Endothelial cell of umbilical vein (primary cell): ENCODE measurements at regions not wholly inside any gene's neighbourhood (a gene's known extent, or its start where the extent isn't known, plus 50 kb on each side); places are given as distances from the start of the nearest gene placed in this dataset.

Experiments used
- BruUV-seq: library from RNA; stranded (reverse); fragments of 400-500 nt; replicated peaks from 2 replicates; lab custom pipeline; 2021; lab: Mats Ljungman, UMichigan
- CTCF ChIA-PET: fragments of 300-600, 350-600 bp; sonication (Branson Sonifier 250); formaldehyde crosslinking; loops from one replicate; lab custom pipeline; 2021; ENCODE audit warnings: antibody characterized with exemption, inconsistent platforms; lab: Charles Lee
- POLR2A ChIA-PET: fragments of 300-600, 350-600 bp; sonication (Branson Sonifier 250); formaldehyde crosslinking; loops from one replicate; lab custom pipeline; 2021; ENCODE audit warnings: antibody characterized with exemption, inconsistent platforms; lab: Charles Lee
- DNase-seq: peaks from one replicate; pipeline ENCODE4 v3.0.0-alpha.2; 2011; ENCODE audit warnings: low read depth, low spot score
- FAIRE-seq: peaks from 2 replicates; lab custom pipeline; 2011; peaks lifted over from hg19 to GRCh38; lab: Jason Lieb, UNC
- H2AFZ ChIP-seq: 2 replicates; pipeline ENCODE4 v1.6.0; 2012; ENCODE audit warnings: low read depth, low read length, control low read depth, inconsistent platforms
- H3K27ac ChIP-seq: 2 replicates; pipeline ENCODE4 v1.5.1; 2011; ENCODE audit warnings: low read depth, mild to moderate bottlenecking, control low read depth, low read length, moderate library complexity; ENCODE audit not compliant: insufficient read depth
- H3K27me3 ChIP-seq, 2 experiments: 2 replicates each; pipeline versions ENCODE4 v1.6.0 to v1.6.1; 2011; ENCODE audit warnings: low read length in 2 of 2, mixed read lengths in 1 of 2; ENCODE audit not compliant: control insufficient read depth in 2 of 2, insufficient read depth in 2 of 2
- H3K36me3 ChIP-seq, 2 experiments: 2 replicates in 1 of 2; 3 replicates in 1 of 2; pipeline ENCODE4 v1.5.1; 2011; ENCODE audit warnings: low read length in 2 of 2, mild to moderate bottlenecking in 1 of 2, moderate library complexity in 1 of 2; ENCODE audit not compliant: control insufficient read depth in 2 of 2, insufficient read depth in 2 of 2; ENCODE audit errors: extremely low read depth in 1 of 2
- H3K4me1 ChIP-seq: 3 replicates; pipeline ENCODE4 v1.5.1; 2011; ENCODE audit warnings: mild to moderate bottlenecking, low read length; ENCODE audit not compliant: control insufficient read depth, insufficient read depth; ENCODE audit errors: extremely low read depth
- H3K4me2 ChIP-seq: 2 replicates; pipeline ENCODE4 v1.6.1; 2011; ENCODE audit warnings: low read length, control low read depth, mixed read lengths; ENCODE audit not compliant: insufficient read depth
- H3K4me3 ChIP-seq, 3 experiments: fragments of 200-600 bp in 1 of 3; sonication (generic), shearing (Covaris generic) in 1 of 3; replicated peaks in 1 of 3; 2 replicates each; pipeline ENCODE4 v1.5.1; 2011 to 2016; ENCODE audit warnings: control low read depth in 3 of 3, low read length in 3 of 3, mild to moderate bottlenecking in 2 of 3, inconsistent platforms in 1 of 3, low read depth in 1 of 3, moderate library complexity in 1 of 3; ENCODE audit not compliant: insufficient read depth in 1 of 3
- H3K79me2 ChIP-seq: 2 replicates; pipeline ENCODE4 v1.6.0; 2012; ENCODE audit warnings: low read length, inconsistent platforms; ENCODE audit not compliant: control insufficient read depth, insufficient read depth
- H3K9ac ChIP-seq: replicated peaks from 2 replicates; pipeline ENCODE3; 2011; ENCODE audit warnings: low read length, control low read depth; ENCODE audit not compliant: insufficient read depth; ENCODE audit errors: extremely low read depth
- H3K9me1 ChIP-seq: replicated peaks from 3 replicates; pipeline ENCODE4 v1.6.0; 2011; ENCODE audit warnings: mild to moderate bottlenecking, low read length; ENCODE audit not compliant: control insufficient read depth, insufficient read depth; ENCODE audit errors: extremely low read depth
- H3K9me3 ChIP-seq: replicated peaks from 2 replicates; pipeline ENCODE4 v1.5.1; 2012; ENCODE audit warnings: low read length, inconsistent platforms; ENCODE audit not compliant: control insufficient read depth, insufficient read depth
- H4K20me1 ChIP-seq: replicated peaks from 2 replicates; pipeline ENCODE3; 2011; ENCODE audit warnings: mild to moderate bottlenecking, low read length; ENCODE audit not compliant: control insufficient read depth, insufficient read depth; ENCODE audit errors: extremely low read depth
- EZH2 ChIP-seq: IDR thresholded peaks from 2 replicates; pipeline ENCODE4 v1.6.1; 2012; ENCODE audit warnings: borderline replicate concordance, low read depth, mild to moderate bottlenecking, moderate library complexity, low read length, inconsistent platforms; ENCODE audit not compliant: severe bottlenecking
- FOS ChIP-seq: IDR thresholded peaks from 2 replicates; pipeline ENCODE4 v1.6.1; 2011; ENCODE audit warnings: mild to moderate bottlenecking, low read length, moderate library complexity, borderline replicate concordance; ENCODE audit not compliant: insufficient read depth
- GATA2 ChIP-seq: IDR thresholded peaks from 2 replicates; pipeline ENCODE4 v1.7.0; 2011; ENCODE audit warnings: low read depth, mild to moderate bottlenecking, moderate library complexity, mixed read lengths, low read length; ENCODE audit not compliant: insufficient read length, insufficient read depth
- JUN ChIP-seq: IDR thresholded peaks from 2 replicates; pipeline ENCODE4 v1.6.1; 2011; ENCODE audit warnings: borderline replicate concordance, low read depth; ENCODE audit not compliant: insufficient read length, insufficient read depth
- MAX ChIP-seq: IDR thresholded peaks from 2 replicates; pipeline ENCODE4 v1.6.1; 2011; ENCODE audit not compliant: insufficient read depth, insufficient read length
- MYC ChIP-seq: IDR thresholded peaks from one replicate; pipeline ENCODE4 v1.6.1; 2011; ENCODE audit warnings: mild to moderate bottlenecking, low read depth, low read length
- POLR2A ChIP-seq: IDR thresholded peaks from 2 replicates; pipeline ENCODE4 v1.6.1; 2012; ENCODE audit warnings: low read depth, mild to moderate bottlenecking, control low read depth, low read length
- POLR2AphosphoS5 ChIP-seq: IDR thresholded peaks from 2 replicates; pipeline ENCODE4 v1.6.1; 2012; ENCODE audit warnings: low read depth, mild to moderate bottlenecking, control low read depth, low read length, moderate library complexity; ENCODE audit not compliant: insufficient read depth
- dilution Hi-C: fragments of 300-500 bp; cut with MboI; formaldehyde crosslinking; loops from one replicate; pipeline ENCODE4 v1.15.0; 2019; ENCODE audit warnings: low sequenced_read_pairs; ENCODE audit not compliant: extremely low pct_ligation_motif_present
- intact Hi-C: fragments of 100-400 bp; cut with micrococcal nuclease; formaldehyde crosslinking; loops from one replicate; pipeline ENCODE4 v1.10.0; 2022
- TF ChIP-seq, protein P1 (sequence below), 2 donors: IDR thresholded peaks; 1 replicate in 1 of 2; 2 replicates in 1 of 2; pipeline ENCODE4 v1.5.1; 2011; ENCODE audit warnings: low read length in 2 of 2, mild to moderate bottlenecking in 2 of 2, moderate library complexity in 2 of 2, control low read depth in 1 of 2, inconsistent platforms in 1 of 2, low read depth in 1 of 2; ENCODE audit not compliant: insufficient read depth in 1 of 2; ENCODE audit errors: extremely low read depth in 1 of 2

- intact Hi-C loops (no loop called here), dilution Hi-C loops (no loop called here)
- Histone ChIP-seq H3K27ac (no peak overlapping the region), H3K36me3 (no peaks in the 10 kb centered on the region), H3K4me1 (no peaks in the 10 kb centered on the region), H2AFZ (no peak overlapping the region), H3K79me2 (no peaks in the 10 kb centered on the region), H4K20me1 (no peaks in the 10 kb centered on the region), H3K27me3 (no peaks in the 10 kb centered on the region), H3K4me2 (no peak overlapping the region), H3K9ac (no peak overlapping the region), H3K9me1 (no peaks in the 10 kb centered on the region), H3K4me3 (no peak overlapping the region), H3K9me3 (peaks cover 8% of the 10 kb centered on the region)
- FAIRE-seq: no peak
- TF ChIP-seq, protein P1, sequence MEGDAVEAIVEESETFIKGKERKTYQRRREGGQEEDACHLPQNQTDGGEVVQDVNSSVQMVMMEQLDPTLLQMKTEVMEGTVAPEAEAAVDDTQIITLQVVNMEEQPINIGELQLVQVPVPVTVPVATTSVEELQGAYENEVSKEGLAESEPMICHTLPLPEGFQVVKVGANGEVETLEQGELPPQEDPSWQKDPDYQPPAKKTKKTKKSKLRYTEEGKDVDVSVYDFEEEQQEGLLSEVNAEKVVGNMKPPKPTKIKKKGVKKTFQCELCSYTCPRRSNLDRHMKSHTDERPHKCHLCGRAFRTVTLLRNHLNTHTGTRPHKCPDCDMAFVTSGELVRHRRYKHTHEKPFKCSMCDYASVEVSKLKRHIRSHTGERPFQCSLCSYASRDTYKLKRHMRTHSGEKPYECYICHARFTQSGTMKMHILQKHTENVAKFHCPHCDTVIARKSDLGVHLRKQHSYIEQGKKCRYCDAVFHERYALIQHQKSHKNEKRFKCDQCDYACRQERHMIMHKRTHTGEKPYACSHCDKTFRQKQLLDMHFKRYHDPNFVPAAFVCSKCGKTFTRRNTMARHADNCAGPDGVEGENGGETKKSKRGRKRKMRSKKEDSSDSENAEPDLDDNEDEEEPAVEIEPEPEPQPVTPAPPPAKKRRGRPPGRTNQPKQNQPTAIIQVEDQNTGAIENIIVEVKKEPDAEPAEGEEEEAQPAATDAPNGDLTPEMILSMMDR (IDR thresholded peaks at IDR 0.05; ENCODE audit: extremely low read depth in 1 of 2, insufficient read depth in 1 of 2, low read depth in 1 of 2, low read length in 2 of 2): no peak
- no peak for TF ChIP-seq MYC
- no peak for TF ChIP-seq FOS
- TF ChIP-seq MAX: no peak
- no peak for TF ChIP-seq POLR2A
- TF ChIP-seq EZH2: no peak
- TF ChIP-seq POLR2AphosphoS5: no peak
- no peak for DNase-seq
- BruUV-seq: no TSS peak
- ChIA-PET CTCF (no interaction called here), POLR2A (no interaction called here)
Measured at GRCh38 chr4:63492515-63492914, 916.7 kb downstream of the TECRL start.

GRCh38 chr4:63464393-63464792 lies 944.9 kb downstream of the TECRL start:
- Histone ChIP-seq H4K20me1 (no peaks in the 10 kb centered on the region), H3K27ac (no peak overlapping the region), H2AFZ (no peak overlapping the region), H3K4me3 (no peak overlapping the region), H3K36me3 (no peaks in the 10 kb centered on the region), H3K79me2 (no peaks in the 10 kb centered on the region), H3K4me1 (no peaks in the 10 kb centered on the region), H3K4me2 (no peak overlapping the region), H3K27me3 (no peaks in the 10 kb centered on the region), H3K9me3 (peaks cover 1% of the 10 kb centered on the region), H3K9ac (no peak overlapping the region), H3K9me1 (no peaks in the 10 kb centered on the region)
- no peak for FAIRE-seq
- dilution Hi-C loops: no loop called here
- intact Hi-C loops: no loop called here
- ChIA-PET CTCF (no interaction called here), POLR2A (no interaction called here)
- BruUV-seq: no TSS peak
- DNase-seq: no peak
- TF ChIP-seq JUN: no peak
- no peak for TF ChIP-seq GATA2
- no peak for TF ChIP-seq FOS
- no peak for TF ChIP-seq MAX
- TF ChIP-seq MYC: no peak
- TF ChIP-seq EZH2: no peak
- TF ChIP-seq, protein P1 (IDR thresholded peaks at IDR 0.05; ENCODE audit: extremely low read depth in 1 of 2, insufficient read depth in 1 of 2, low read depth in 1 of 2, low read length in 2 of 2): no peak
- no peak for TF ChIP-seq POLR2A
- no peak for TF ChIP-seq POLR2AphosphoS5
